Stimulated activated CD4-positive, alpha-beta T cell treated with anti-CD3 and anti-CD28 coated beads, Interleukin-1b, Interleukin-23, amount 100 ng/mL, for 4 hours (primary cell): ENCODE measurements at regions not wholly inside any gene's neighbourhood (a gene's known extent, or its start where the extent isn't known, plus 50 kb on each side); places are given as distances from the start of the nearest gene placed in this dataset.
"Not testable (repeated sequence)": the region's sequence is repeated elsewhere in the genome, so short reads cannot be mapped to it uniquely, and the experiment has no call there.

Source experiments
- DNase-seq, 2 donors: peaks; one replicate each; pipeline ENCODE4 v3.0.0-alpha.2; 2020; ENCODE audit warnings: low read depth in 2 of 2

- no peak for DNase-seq
These were observed 324.2 kb upstream of the PREP start for GRCh38 chr6:105726902-105727655.

DNA sequence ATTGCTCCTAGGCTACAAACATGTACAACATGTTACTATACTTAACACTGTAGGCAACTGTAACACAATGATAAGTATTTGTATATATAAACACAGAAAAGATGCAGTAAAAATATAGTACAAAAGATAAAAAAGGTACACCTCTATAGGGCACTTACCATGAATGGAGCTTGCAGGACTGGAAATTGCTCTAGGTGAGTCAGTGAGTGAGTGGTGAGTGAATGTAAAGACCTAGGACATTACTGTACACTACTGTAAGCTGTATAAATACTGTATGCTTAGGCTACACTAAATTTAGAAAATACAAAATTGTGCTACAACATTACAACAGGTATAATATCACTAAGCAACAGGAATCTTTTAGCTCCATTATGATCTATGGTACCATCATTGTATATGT, 312.0 kb upstream of the PREP start:
- DNase-seq = no peak

- DNase-seq = no peak
These were observed 310.7 kb upstream of the PREP start for GRCh38 chr6:105713474-105714118.

DNA sequence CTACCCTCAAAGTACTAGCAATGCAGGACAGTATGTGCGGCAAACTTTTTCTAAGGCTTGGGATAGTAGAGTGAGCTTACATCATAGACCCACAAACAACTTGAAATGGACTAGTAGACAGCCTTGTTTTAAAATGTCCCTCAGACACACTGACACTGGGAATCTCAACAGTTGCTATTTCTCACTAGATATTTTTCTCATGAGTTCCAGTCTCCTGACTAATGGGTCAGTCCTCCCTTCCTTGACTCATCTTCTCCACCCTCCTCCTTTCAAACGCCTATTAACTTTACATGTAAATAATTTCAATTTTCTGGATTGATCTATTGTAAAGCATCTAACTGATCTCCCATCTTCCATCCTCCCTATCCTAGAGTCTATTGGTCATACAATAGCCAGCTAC, 308.3 kb upstream of the PREP start:
- DNase-seq = no peak

DNA sequence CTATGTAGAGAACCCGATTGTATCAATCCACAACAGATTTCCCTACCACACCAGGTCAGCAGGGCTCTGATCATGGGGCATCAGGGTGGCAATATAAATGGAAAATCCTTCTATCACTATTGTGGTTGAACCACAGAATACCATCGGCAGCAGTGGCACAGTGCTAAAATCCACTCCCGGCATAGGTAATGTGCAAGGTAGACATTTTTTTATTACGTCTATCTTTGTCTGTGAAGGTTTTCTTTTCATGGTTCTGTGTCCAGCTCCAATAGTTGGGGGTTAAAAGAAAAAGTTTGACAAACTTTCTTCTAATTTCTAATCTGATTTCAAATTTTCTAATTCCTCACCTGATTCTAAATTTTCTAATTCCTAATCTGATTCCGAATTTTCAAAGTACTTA, 302.7 kb upstream of the PREP start:
- DNase-seq = no peak

GRCh38 chr6:105695461-105695860, 292.6 kb upstream of the PREP start:
- no peak for DNase-seq

- no peak for DNase-seq
These were observed 289.8 kb upstream of the PREP start for GRCh38 chr6:105692613-105693215.

DNA sequence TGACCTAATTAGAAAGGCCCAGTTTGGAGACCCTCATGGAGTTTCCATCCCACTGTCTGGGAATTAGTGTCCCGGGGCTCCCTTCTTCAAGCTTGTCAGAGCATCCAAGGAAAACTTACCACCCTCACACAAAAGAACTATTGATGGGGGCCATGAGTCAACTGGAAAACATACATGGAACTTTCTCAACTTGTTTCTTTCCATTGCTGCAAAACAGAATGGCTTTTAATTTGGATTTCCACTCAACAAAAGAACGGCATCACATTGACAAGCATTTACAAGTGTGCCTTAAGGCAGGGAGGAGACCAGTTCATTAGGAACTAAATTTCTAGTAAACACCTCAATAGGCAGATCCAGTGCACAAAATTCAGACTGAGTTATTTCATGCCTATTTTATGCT, 289.1 kb upstream of the PREP start:
- no peak for DNase-seq

DNA sequence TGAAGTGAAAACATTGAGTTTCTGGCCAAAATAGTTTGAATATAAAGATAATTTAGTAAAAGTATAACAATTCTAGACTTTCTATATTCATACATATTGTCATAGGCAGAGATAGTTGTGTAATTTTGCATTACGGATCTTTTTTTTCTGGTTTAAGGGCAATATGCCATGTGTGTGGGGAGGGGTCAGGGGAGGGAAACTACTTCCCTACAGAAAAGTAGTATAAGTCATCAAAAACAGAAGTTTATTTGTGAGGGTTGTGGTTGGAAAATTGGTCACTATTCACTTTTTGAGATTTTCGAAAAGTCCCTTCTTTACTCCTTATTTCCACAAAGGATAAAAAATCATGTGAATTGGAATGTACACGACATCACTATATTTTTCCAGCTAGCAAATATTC, 288.2 kb upstream of the PREP start:
- DNase-seq = no peak

GRCh38 chr6:105688573-105688972, 285.7 kb upstream of the PREP start:
- no peak for DNase-seq

GRCh38 chr6:105686793-105687192, 283.9 kb upstream of the PREP start:
- not testable (repeated sequence) for DNase-seq

DNA sequence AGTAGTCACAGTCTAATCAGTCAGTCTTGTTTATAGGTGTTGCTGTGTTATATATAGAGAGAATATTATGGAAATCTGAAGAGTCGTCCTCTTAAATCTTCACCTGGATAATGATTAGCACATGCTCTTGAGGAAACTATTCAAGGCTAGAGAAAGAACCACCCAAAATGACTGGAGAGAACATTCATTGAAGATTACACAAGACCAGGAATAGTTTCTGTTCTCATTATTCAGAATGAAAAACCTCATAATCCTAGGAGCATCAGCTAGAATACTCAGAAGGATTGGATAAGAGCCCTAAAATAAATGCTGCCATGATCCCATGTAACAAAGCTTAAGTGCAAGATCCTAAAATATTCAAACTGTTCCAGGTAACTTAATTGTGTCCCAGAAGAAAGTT, 278.2 kb upstream of the PREP start:
- DNase-seq = no peak

- DNase-seq = no peak
These were observed 277.2 kb upstream of the PREP start for GRCh38 chr6:105680131-105680530.

- DNase-seq = no peak
These were observed 275.6 kb upstream of the PREP start for GRCh38 chr6:105678516-105678915.

- no peak for DNase-seq
These were observed 275.0 kb upstream of the PREP start for GRCh38 chr6:105677671-105678475.

GRCh38 chr6:105676857-105677256, 274.0 kb upstream of the PREP start:
- no peak for DNase-seq

DNA sequence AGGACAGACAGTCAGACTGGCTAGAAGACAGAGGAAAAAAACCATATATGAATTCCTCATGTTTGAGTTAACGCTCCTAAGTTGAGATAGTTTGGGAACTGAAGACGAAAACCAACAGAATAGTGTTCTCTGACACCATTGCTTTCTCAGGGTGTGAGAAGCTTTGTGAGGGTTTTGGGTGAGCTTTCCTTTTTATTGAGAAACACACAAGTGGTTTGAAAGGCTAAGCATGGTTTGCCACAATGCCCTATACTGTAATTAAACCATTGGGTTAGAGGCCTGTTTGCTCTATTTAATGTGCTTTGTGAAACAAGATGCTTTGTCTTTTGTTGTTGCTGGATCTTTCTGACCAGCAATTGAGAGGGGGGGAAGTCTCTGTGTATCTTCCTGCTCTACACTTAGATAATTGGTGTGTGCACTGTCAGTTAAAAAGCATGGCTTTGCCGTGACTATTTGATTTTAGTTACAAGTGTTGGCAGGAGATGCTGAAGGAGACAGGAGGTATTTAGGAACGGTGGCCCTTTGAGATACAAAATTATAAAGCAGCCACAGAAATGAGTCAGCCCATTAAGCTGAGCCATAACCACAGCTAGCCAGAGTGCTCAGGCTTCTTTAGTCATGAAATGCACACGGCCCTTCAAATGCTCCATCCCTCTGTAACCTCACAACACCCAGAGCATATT, 273.0 kb upstream of the PREP start:
- DNase-seq = no peak

DNA sequence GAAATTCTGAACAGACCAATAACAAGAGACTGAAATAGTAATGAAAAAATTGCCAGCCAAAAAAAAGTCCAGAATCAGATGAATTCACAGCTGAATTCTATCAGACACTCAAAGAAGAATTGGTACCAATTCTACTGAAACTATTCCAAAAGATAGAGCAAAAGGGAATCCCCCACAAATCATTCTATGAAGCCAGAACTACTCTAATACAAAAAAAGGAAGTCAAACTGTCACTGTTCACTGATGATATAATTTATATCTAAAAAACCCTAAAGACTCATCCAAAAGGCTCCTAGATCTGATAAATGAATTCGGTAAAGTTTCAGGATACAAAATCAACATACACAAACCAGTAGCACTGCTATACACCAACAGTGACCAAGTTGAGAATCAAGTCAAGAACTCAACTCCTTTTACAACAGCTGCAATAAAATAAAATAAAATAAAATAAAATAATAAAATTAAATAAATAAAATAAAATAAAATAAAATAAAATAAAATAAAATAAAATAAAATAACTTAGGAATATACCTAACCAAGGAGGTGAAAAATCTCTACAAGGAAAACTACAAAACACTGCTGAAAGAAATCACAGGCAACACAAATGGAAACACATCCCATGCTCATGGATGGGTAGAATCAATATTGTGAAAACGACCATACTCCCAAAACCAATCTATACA, 270.1 kb upstream of the PREP start:
- not testable (repeated sequence) for DNase-seq

- no peak for DNase-seq
These were observed 266.4 kb upstream of the PREP start for GRCh38 chr6:105669232-105669631.

DNA sequence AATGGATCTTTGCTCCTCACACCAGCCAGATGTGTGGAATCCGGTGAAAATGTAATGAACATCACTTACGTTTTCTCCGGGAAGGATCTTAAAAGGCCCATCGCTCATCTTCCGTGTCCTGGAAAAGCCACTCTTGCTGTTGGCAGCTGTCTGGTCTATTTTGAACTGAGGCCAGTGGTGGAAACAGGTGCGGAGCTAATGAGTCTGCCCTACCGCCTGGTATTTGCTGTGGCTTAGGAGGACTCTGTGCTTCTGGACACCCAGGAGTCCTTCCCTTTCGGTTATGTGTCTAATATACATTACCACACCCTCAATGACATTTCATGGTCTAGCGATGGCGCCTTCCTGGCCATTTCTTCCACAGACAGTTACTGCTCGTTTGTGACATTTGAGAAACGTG, 264.2 kb upstream of the PREP start:
- DNase-seq = no peak

GRCh38 chr6:105664931-105665330, 262.0 kb upstream of the PREP start:
- no peak for DNase-seq
